IPS-11a (cell line): ENCODE measurements at regions not wholly inside any gene's neighbourhood (a gene's known extent, or its start where the extent isn't known, plus 50 kb on each side); places are given as distances from the start of the nearest gene placed in this dataset.
"Not testable (repeated sequence)": the region's sequence is repeated elsewhere in the genome, so short reads cannot be mapped to it uniquely, and the experiment has no call there.

ENCODE experiments used
- H3K4me3 ChIP-seq: one replicate; pipeline ENCODE4 v1.5.1; 2013; ENCODE audit warnings: low read depth, low read length, control low read depth

- no peak overlapping the region for H3K4me3 ChIP-seq
Observed at GRCh38 chr9:22649384-22649783, 202.8 kb downstream of the DMRTA1 start.

GRCh38 chr9:22650145-22650544 is 203.5 kb downstream of the DMRTA1 start:
- no peak overlapping the region for H3K4me3 ChIP-seq

- no peak overlapping the region for H3K4me3 ChIP-seq
Observed at GRCh38 chr9:22650946-22651345, 204.3 kb downstream of the DMRTA1 start.

- H3K4me3 ChIP-seq = no peak overlapping the region
Observed at GRCh38 chr9:22654833-22655232, 208.2 kb downstream of the DMRTA1 start.

- no peak overlapping the region for H3K4me3 ChIP-seq
Observed at GRCh38 chr9:22657713-22658112, 211.1 kb downstream of the DMRTA1 start.

- H3K4me3 ChIP-seq = not testable (repeated sequence)
Observed at GRCh38 chr9:22658484-22658883, 211.9 kb downstream of the DMRTA1 start.

- no peak overlapping the region for H3K4me3 ChIP-seq
Observed at GRCh38 chr9:22682536-22682935, 235.9 kb downstream of the DMRTA1 start.

- H3K4me3 ChIP-seq = no peak overlapping the region
Observed at GRCh38 chr9:22682961-22683699, 236.5 kb downstream of the DMRTA1 start.

GRCh38 chr9:22683700-22684075 is 237.1 kb downstream of the DMRTA1 start:
- H3K4me3 ChIP-seq = no peak overlapping the region

- no peak overlapping the region for H3K4me3 ChIP-seq
Observed at GRCh38 chr9:22693156-22693555, 246.5 kb downstream of the DMRTA1 start.

GRCh38 chr9:22700171-22700570 is 253.5 kb downstream of the DMRTA1 start:
- H3K4me3 ChIP-seq = no peak overlapping the region

GRCh38 chr9:22718653-22719052 is 272.0 kb downstream of the DMRTA1 start:
- H3K4me3 ChIP-seq = no peak overlapping the region

- no peak overlapping the region for H3K4me3 ChIP-seq
Observed at GRCh38 chr9:22722492-22722891, 275.9 kb downstream of the DMRTA1 start.

GRCh38 chr9:22731786-22732185 is 285.2 kb downstream of the DMRTA1 start:
- no peak overlapping the region for H3K4me3 ChIP-seq

- no peak overlapping the region for H3K4me3 ChIP-seq
Observed at GRCh38 chr9:22739712-22740111, 293.1 kb downstream of the DMRTA1 start.

- no peak overlapping the region for H3K4me3 ChIP-seq
Observed at GRCh38 chr9:22740781-22741180, 294.2 kb downstream of the DMRTA1 start.

- no peak overlapping the region for H3K4me3 ChIP-seq
Observed at GRCh38 chr9:22742401-22742800, 295.8 kb downstream of the DMRTA1 start.

GRCh38 chr9:22773501-22774220 is 327.0 kb downstream of the DMRTA1 start:
- H3K4me3 ChIP-seq = no peak overlapping the region

- H3K4me3 ChIP-seq = no peak overlapping the region
Observed at GRCh38 chr9:22790329-22790728, 343.7 kb downstream of the DMRTA1 start.

- no peak overlapping the region for H3K4me3 ChIP-seq
Observed at GRCh38 chr9:22808876-22809275, 362.3 kb downstream of the DMRTA1 start.

- H3K4me3 ChIP-seq = no peak overlapping the region
Observed at GRCh38 chr9:22809371-22809770, 362.7 kb downstream of the DMRTA1 start.

- H3K4me3 ChIP-seq = no peak overlapping the region
Observed at GRCh38 chr9:22813529-22813928, 366.9 kb downstream of the DMRTA1 start.

- no peak overlapping the region for H3K4me3 ChIP-seq
Observed at GRCh38 chr9:22815246-22815645, 368.6 kb downstream of the DMRTA1 start.
